ENCODE measurements at regions not wholly inside any gene's neighbourhood (a gene's known extent, or its start where the extent isn't known, plus 50 kb on each side); places are given as distances from the start of the nearest gene placed in this dataset.

- DNase-seq = no peak
These were observed 79.0 kb upstream of the JUN start for GRCh38 chr1:58862728-58863385.

GRCh38 chr1:58864654-58865053, 80.8 kb upstream of the JUN start:
- DNase-seq = no peak

- no peak for DNase-seq
These were observed 82.7 kb upstream of the JUN start for GRCh38 chr1:58866578-58866977.

GRCh38 chr1:58869638-58870297, 85.9 kb upstream of the JUN start:
- no peak for DNase-seq

- DNase-seq = no peak
These were observed 86.4 kb upstream of the JUN start for GRCh38 chr1:58870298-58870676.

GRCh38 chr1:58874342-58874741, 90.5 kb upstream of the JUN start:
- DNase-seq = no peak

GRCh38 chr1:58874757-58875755, 91.2 kb upstream of the JUN start:
- no peak for DNase-seq

- DNase-seq = no peak
These were observed 95.6 kb upstream of the JUN start for GRCh38 chr1:58879464-58879863.

- DNase-seq = no peak
These were observed 96.7 kb upstream of the JUN start for GRCh38 chr1:58880592-58880991.

- no peak for DNase-seq
These were observed 97.7 kb upstream of the JUN start for GRCh38 chr1:58881471-58881994.

- DNase-seq = no peak
These were observed 98.6 kb upstream of the JUN start for GRCh38 chr1:58882322-58882948.

- DNase-seq = no peak
These were observed 99.4 kb upstream of the JUN start for GRCh38 chr1:58883037-58883887.

- DNase-seq = no peak
These were observed 100.1 kb upstream of the JUN start for GRCh38 chr1:58883888-58884482.

GRCh38 chr1:58884706-58885661, 101.1 kb upstream of the JUN start:
- DNase-seq = no peak

- DNase-seq = no peak
These were observed 102.2 kb upstream of the JUN start for GRCh38 chr1:58885998-58886397.

- no peak for DNase-seq
These were observed 102.8 kb upstream of the JUN start for GRCh38 chr1:58886611-58887010.

- no peak for DNase-seq
These were observed 103.2 kb upstream of the JUN start for GRCh38 chr1:58887059-58887458.

- no peak for DNase-seq
These were observed 105.0 kb upstream of the JUN start for GRCh38 chr1:58888833-58889232.

- DNase-seq = no peak
These were observed 106.3 kb upstream of the JUN start for GRCh38 chr1:58890113-58890512.

GRCh38 chr1:58890609-58891008, 106.8 kb upstream of the JUN start:
- DNase-seq = no peak

All from activated naive CD4-positive, alpha-beta T cell treated with anti-CD3 and anti-CD28 coated beads, Interleukin-2, amount 50 U/mL, for 16 hours (primary cell).